ENCODE measurements at regions not wholly inside any gene's neighbourhood (a gene's known extent, or its start where the extent isn't known, plus 50 kb on each side); places are given as distances from the start of the nearest gene placed in this dataset.

GRCh38 chr19:46950526-46951170 lies 69.0 kb upstream of the NPAS1 start:
- no peak for DNase-seq (ENCODE audit: low read depth)
- no peak overlapping the region for H3K4me3 ChIP-seq (ENCODE audit: control insufficient read depth, low read depth, low read length)
- no peak for TF ChIP-seq CTCF (conservative IDR thresholded peaks at IDR 0.05; ENCODE audit: control insufficient read depth, insufficient read depth, low read depth, low read length)

GRCh38 chr19:46951171-46951986 lies 68.3 kb upstream of the NPAS1 start:
- DNase-seq (ENCODE audit: low read depth): peak; percentile 66
- no peak for TF ChIP-seq CTCF (conservative IDR thresholded peaks at IDR 0.05; ENCODE audit: control insufficient read depth, insufficient read depth, low read depth, low read length)
- no peak overlapping the region for H3K4me3 ChIP-seq (ENCODE audit: control insufficient read depth, low read depth, low read length)

- H3K4me3 ChIP-seq (ENCODE audit: control insufficient read depth, low read depth, low read length): no peak overlapping the region
- no peak for TF ChIP-seq CTCF (conservative IDR thresholded peaks at IDR 0.05; ENCODE audit: control insufficient read depth, insufficient read depth, low read depth, low read length)
- DNase-seq (ENCODE audit: low read depth): no peak
These were observed 66.8 kb upstream of the NPAS1 start for GRCh38 chr19:46952874-46953273.

GRCh38 chr19:46953955-46954501 lies 65.6 kb upstream of the NPAS1 start:
- no peak for TF ChIP-seq CTCF (conservative IDR thresholded peaks at IDR 0.05; ENCODE audit: control insufficient read depth, insufficient read depth, low read depth, low read length)
- H3K4me3 ChIP-seq (ENCODE audit: control insufficient read depth, low read depth, low read length): no peak overlapping the region

GRCh38 chr19:46954502-46954992 lies 65.1 kb upstream of the NPAS1 start:
- H3K4me3 ChIP-seq (ENCODE audit: control insufficient read depth, low read depth, low read length): no peak overlapping the region
- DNase-seq (ENCODE audit: low read depth): no peak
- no peak for TF ChIP-seq CTCF (conservative IDR thresholded peaks at IDR 0.05; ENCODE audit: control insufficient read depth, insufficient read depth, low read depth, low read length)

More at GRCh38 chr19:46953955-46954501, 65.6 kb upstream of the NPAS1 start:
- no peak for DNase-seq (ENCODE audit: low read depth)

- DNase-seq (ENCODE audit: low read depth): peak; percentile 41
- no peak for TF ChIP-seq CTCF (conservative IDR thresholded peaks at IDR 0.05; ENCODE audit: control insufficient read depth, insufficient read depth, low read depth, low read length)
- no peak overlapping the region for H3K4me3 ChIP-seq (ENCODE audit: control insufficient read depth, low read depth, low read length)
These were observed 64.4 kb upstream of the NPAS1 start for GRCh38 chr19:46954993-46955812.

Data from fibroblast of mammary gland (primary cell).